IPS-20b (cell line): ENCODE measurements at regions not wholly inside any gene's neighbourhood (a gene's known extent, or its start where the extent isn't known, plus 50 kb on each side); places are given as distances from the start of the nearest gene placed in this dataset.
"Not testable (repeated sequence)": the region's sequence is repeated elsewhere in the genome, so short reads cannot be mapped to it uniquely, and the experiment has no call there.

Source experiments
- H3K27ac ChIP-seq: one replicate; pipeline ENCODE4 v1.5.1; 2013; ENCODE audit warnings: low read length
- H3K27me3 ChIP-seq: 2 replicates; pipeline ENCODE4 v1.6.1; 2013; ENCODE audit warnings: mild to moderate bottlenecking, low read length, inconsistent platforms; ENCODE audit not compliant: insufficient read depth
- H3K36me3 ChIP-seq: 2 replicates; pipeline ENCODE4 v1.6.1; 2013; ENCODE audit warnings: low read depth, mild to moderate bottlenecking, inconsistent platforms, low read length, moderate library complexity; ENCODE audit not compliant: insufficient read depth
- H3K4me1 ChIP-seq: 2 replicates; pipeline ENCODE4 v1.6.1; 2013; ENCODE audit warnings: mild to moderate bottlenecking, control low read depth, inconsistent platforms, low read length, moderate library complexity; ENCODE audit not compliant: insufficient read depth
- H3K4me3 ChIP-seq: 2 replicates; pipeline ENCODE4 v1.5.1; 2013; ENCODE audit warnings: mild to moderate bottlenecking, low read length, inconsistent platforms
- H3K9ac ChIP-seq: 2 replicates; pipeline ENCODE4 v1.6.1; 2013; ENCODE audit warnings: low read depth, mild to moderate bottlenecking, inconsistent platforms, low read length, moderate library complexity
- H3K9me3 ChIP-seq: 2 replicates; pipeline ENCODE4 v1.6.1; 2013; ENCODE audit warnings: mild to moderate bottlenecking, low read depth, low read length, inconsistent platforms; ENCODE audit not compliant: insufficient read depth

- H3K27ac ChIP-seq, result no peak overlapping the region
- no peaks in the 10 kb centered on the region for H3K27me3 ChIP-seq
- no peak overlapping the region for H3K9ac ChIP-seq
- H3K9me3 ChIP-seq, result no peaks in the 10 kb centered on the region
- H3K36me3 ChIP-seq, result no peaks in the 10 kb centered on the region
- no peak overlapping the region for H3K4me3 ChIP-seq
- H3K4me1 ChIP-seq, result peaks cover 6% of the 10 kb centered on the region; the same call in 1 of the 2 replicates
Observed at GRCh38 chr12:5269846-5270245, 162.1 kb upstream of the NTF3 start.

- no peaks in the 10 kb centered on the region for H3K9me3 ChIP-seq
- H3K36me3 ChIP-seq, result no peaks in the 10 kb centered on the region
- peaks cover 6% of the 10 kb centered on the region; the same call in 1 of the 2 replicates for H3K4me1 ChIP-seq
- no peak overlapping the region for H3K9ac ChIP-seq
- no peak overlapping the region for H3K4me3 ChIP-seq
- no peak overlapping the region for H3K27ac ChIP-seq
- H3K27me3 ChIP-seq, result no peaks in the 10 kb centered on the region
Observed at GRCh38 chr12:5272018-5272785, 159.7 kb upstream of the NTF3 start.

- Histone ChIP-seq H3K36me3 (no peaks in the 10 kb centered on the region), H3K4me1 (no peaks in the 10 kb centered on the region), H3K9ac (no peak overlapping the region), H3K27me3 (no peaks in the 10 kb centered on the region), H3K27ac (no peak overlapping the region), H3K4me3 (no peak overlapping the region), H3K9me3 (no peaks in the 10 kb centered on the region)
Observed at GRCh38 chr12:5273709-5274108, 158.2 kb upstream of the NTF3 start.

- Histone ChIP-seq H3K9me3 (no peaks in the 10 kb centered on the region), H3K4me3 (no peak overlapping the region), H3K27ac (no peak overlapping the region), H3K4me1 (no peaks in the 10 kb centered on the region), H3K36me3 (no peaks in the 10 kb centered on the region), H3K27me3 (no peaks in the 10 kb centered on the region), H3K9ac (no peak overlapping the region)
Observed at GRCh38 chr12:5276327-5276880, 155.5 kb upstream of the NTF3 start.

- Histone ChIP-seq H3K27me3 (no peaks in the 10 kb centered on the region), H3K27ac (no peak overlapping the region)
Observed at GRCh38 chr12:5280086-5280485, 151.8 kb upstream of the NTF3 start.

GRCh38 chr12:5290368-5290767 is 141.5 kb upstream of the NTF3 start:
- not testable (repeated sequence) for H3K27me3 ChIP-seq, H3K27ac ChIP-seq, H3K9ac ChIP-seq, H3K9me3 ChIP-seq, H3K36me3 ChIP-seq, H3K4me3 ChIP-seq, H3K4me1 ChIP-seq

More at GRCh38 chr12:5280086-5280485, 151.8 kb upstream of the NTF3 start:
- Histone ChIP-seq H3K9ac (no peak overlapping the region), H3K4me1 (no peaks in the 10 kb centered on the region), H3K4me3 (no peak overlapping the region), H3K9me3 (no peaks in the 10 kb centered on the region), H3K36me3 (no peaks in the 10 kb centered on the region)

GRCh38 chr12:5292651-5293050 is 139.3 kb upstream of the NTF3 start:
- Histone ChIP-seq H3K4me1 (peaks cover 8% of the 10 kb centered on the region; the same call in 1 of the 2 replicates), H3K27ac (no peak overlapping the region), H3K9ac (no peak overlapping the region), H3K36me3 (no peaks in the 10 kb centered on the region), H3K27me3 (no peaks in the 10 kb centered on the region), H3K4me3 (no peak overlapping the region), H3K9me3 (peaks cover 2% of the 10 kb centered on the region; the same call in 1 of the 2 replicates)

- Histone ChIP-seq H3K4me3 (no peak overlapping the region), H3K36me3 (no peaks in the 10 kb centered on the region), H3K27me3 (no peaks in the 10 kb centered on the region)
Observed at GRCh38 chr12:5293773-5294172, 138.1 kb upstream of the NTF3 start.

GRCh38 chr12:5294274-5295070 is 137.4 kb upstream of the NTF3 start:
- Histone ChIP-seq H3K4me1 (peaks cover 8% of the 10 kb centered on the region; the same call in 1 of the 2 replicates), H3K9ac (no peak overlapping the region), H3K4me3 (no peak overlapping the region), H3K36me3 (no peaks in the 10 kb centered on the region), H3K27me3 (no peaks in the 10 kb centered on the region), H3K9me3 (peaks cover 2% of the 10 kb centered on the region; the same call in 1 of the 2 replicates), H3K27ac (no peak overlapping the region)

More at GRCh38 chr12:5293773-5294172, 138.1 kb upstream of the NTF3 start:
- H3K27ac ChIP-seq, result no peak overlapping the region
- no peak overlapping the region for H3K9ac ChIP-seq
- peaks cover 8% of the 10 kb centered on the region; the same call in 1 of the 2 replicates for H3K4me1 ChIP-seq
- peaks cover 2% of the 10 kb centered on the region; the same call in 1 of the 2 replicates for H3K9me3 ChIP-seq

- peaks cover 2% of the 10 kb centered on the region; the same call in 1 of the 2 replicates for H3K9me3 ChIP-seq
- no peak overlapping the region for H3K9ac ChIP-seq
- no peaks in the 10 kb centered on the region for H3K27me3 ChIP-seq
- peaks cover 8% of the 10 kb centered on the region; the same call in 1 of the 2 replicates for H3K4me1 ChIP-seq
- H3K27ac ChIP-seq, result no peak overlapping the region
- no peaks in the 10 kb centered on the region for H3K36me3 ChIP-seq
- H3K4me3 ChIP-seq, result no peak overlapping the region
Observed at GRCh38 chr12:5295151-5295550, 136.8 kb upstream of the NTF3 start.

GRCh38 chr12:5295996-5296395 is 135.9 kb upstream of the NTF3 start:
- Histone ChIP-seq H3K9ac (no peak overlapping the region), H3K27me3 (no peaks in the 10 kb centered on the region), H3K4me3 (no peak overlapping the region), H3K27ac (no peak overlapping the region), H3K36me3 (no peaks in the 10 kb centered on the region), H3K9me3 (peaks cover 2% of the 10 kb centered on the region; the same call in 1 of the 2 replicates), H3K4me1 (peaks cover 8% of the 10 kb centered on the region; the same call in 1 of the 2 replicates)
